GM12891 (cell line): ENCODE measurements at regions not wholly inside any gene's neighbourhood (a gene's known extent, or its start where the extent isn't known, plus 50 kb on each side); places are given as distances from the start of the nearest gene placed in this dataset.

Source experiments
- PAX5 ChIP-seq: IDR thresholded peaks from 2 replicates; pipeline ENCODE4 v1.6.1; 2011; ENCODE audit warnings: low read length, moderate library complexity, mild to moderate bottlenecking; ENCODE audit not compliant: insufficient read depth, severe bottlenecking
- POLR2A ChIP-seq: IDR thresholded peaks from 2 replicates; pipeline ENCODE4 v1.6.1; 2011; ENCODE audit warnings: low read depth, low read length, control low read depth
- POLR2AphosphoS5 ChIP-seq: IDR thresholded peaks from 2 replicates; pipeline ENCODE4 v1.6.1; 2011; ENCODE audit warnings: low read depth, low read length, control low read depth
- POU2F2 ChIP-seq: IDR thresholded peaks from 2 replicates; pipeline ENCODE4 v1.6.1; 2011; ENCODE audit warnings: low read depth, mild to moderate bottlenecking, control low read depth, low read length, moderate library complexity
- SPI1 ChIP-seq: IDR thresholded peaks from 2 replicates; pipeline ENCODE4 v1.6.1; 2011; ENCODE audit warnings: low read depth, low read length, control low read depth
- TAF1 ChIP-seq: IDR thresholded peaks from 2 replicates; pipeline ENCODE4 v1.6.1; 2011; ENCODE audit warnings: low read depth, low read length, control low read depth

- TF ChIP-seq POLR2AphosphoS5 (no peak), POLR2A (no peak), TAF1 (no peak), POU2F2 (no peak), SPI1 (no peak), PAX5 (no peak)
Observed at GRCh38 chr16:13421726-13422125, 498.2 kb upstream of the ERCC4 start.
